ENCODE measurements at regions not wholly inside any gene's neighbourhood (a gene's known extent, or its start where the extent isn't known, plus 50 kb on each side); places are given as distances from the start of the nearest gene placed in this dataset.

GRCh38 chr3:148460686-148461085 is 237.0 kb upstream of the AGTR1 start:
- TF ChIP-seq, protein P1, sequence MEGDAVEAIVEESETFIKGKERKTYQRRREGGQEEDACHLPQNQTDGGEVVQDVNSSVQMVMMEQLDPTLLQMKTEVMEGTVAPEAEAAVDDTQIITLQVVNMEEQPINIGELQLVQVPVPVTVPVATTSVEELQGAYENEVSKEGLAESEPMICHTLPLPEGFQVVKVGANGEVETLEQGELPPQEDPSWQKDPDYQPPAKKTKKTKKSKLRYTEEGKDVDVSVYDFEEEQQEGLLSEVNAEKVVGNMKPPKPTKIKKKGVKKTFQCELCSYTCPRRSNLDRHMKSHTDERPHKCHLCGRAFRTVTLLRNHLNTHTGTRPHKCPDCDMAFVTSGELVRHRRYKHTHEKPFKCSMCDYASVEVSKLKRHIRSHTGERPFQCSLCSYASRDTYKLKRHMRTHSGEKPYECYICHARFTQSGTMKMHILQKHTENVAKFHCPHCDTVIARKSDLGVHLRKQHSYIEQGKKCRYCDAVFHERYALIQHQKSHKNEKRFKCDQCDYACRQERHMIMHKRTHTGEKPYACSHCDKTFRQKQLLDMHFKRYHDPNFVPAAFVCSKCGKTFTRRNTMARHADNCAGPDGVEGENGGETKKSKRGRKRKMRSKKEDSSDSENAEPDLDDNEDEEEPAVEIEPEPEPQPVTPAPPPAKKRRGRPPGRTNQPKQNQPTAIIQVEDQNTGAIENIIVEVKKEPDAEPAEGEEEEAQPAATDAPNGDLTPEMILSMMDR (IDR thresholded peaks at IDR 0.05; ENCODE audit: insufficient read depth, low read depth, low read length) = no peak
- no peak for TF ChIP-seq EZH2 (IDR thresholded peaks at IDR 0.05; ENCODE audit: insufficient read depth, low read length)
